ENCODE measurements at regions not wholly inside any gene's neighbourhood (a gene's known extent, or its start where the extent isn't known, plus 50 kb on each side); places are given as distances from the start of the nearest gene placed in this dataset.

DNA sequence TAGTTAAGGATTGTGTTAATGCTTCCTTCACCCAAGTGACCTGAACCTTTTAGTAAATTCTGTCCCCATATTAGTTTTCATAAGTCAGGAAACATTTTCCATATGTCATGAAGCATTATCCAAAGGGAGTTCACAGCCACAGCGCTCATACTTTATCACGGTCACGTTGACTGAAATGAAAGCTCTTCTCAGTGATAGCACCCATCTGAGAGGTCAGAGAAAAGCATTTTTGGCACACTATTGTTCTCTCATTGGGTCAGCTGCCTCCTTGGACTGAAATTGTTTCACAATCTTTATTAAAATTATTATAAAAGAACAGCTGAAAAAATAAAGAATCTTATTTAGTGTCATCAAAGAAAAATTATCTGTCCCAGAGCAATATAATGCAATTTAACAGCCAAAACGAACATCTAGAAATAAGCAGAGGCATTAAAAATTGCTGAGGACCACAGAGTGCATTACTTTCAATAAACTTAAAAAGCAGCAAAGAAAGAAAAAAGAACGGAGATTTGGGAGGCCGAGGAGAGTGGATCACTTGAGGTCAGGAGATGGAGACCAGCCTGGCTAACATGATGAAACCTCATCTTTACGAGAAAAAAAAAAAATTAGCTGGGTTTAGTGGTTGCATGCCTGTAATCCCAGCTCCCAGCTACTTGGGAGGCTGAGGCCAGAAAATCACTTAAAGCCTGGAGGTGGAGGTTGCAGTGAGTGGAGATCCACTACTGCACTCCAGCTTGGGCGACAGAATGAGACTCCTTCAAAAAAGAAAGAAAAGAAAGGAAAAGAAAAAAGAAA lies 680.8 kb upstream of the FAM241A start:
- ATAC-seq (no peak), FAIRE-seq (no peak), DNase-seq (no peak)
- Histone ChIP-seq H3K36me3 (no peaks in the 10 kb centered on the region), H3K4me3 (no peak overlapping the region), H3K9me3 (no peaks in the 10 kb centered on the region), H3K27me3 (no peaks in the 10 kb centered on the region), H3K4me1 (no peaks in the 10 kb centered on the region), H3K27ac (no peak overlapping the region)
- 49 to 61% methylated on average over 8 of the region's 8 CpGs for WGBS, 2 donors
- TF ChIP-seq, protein P1, sequence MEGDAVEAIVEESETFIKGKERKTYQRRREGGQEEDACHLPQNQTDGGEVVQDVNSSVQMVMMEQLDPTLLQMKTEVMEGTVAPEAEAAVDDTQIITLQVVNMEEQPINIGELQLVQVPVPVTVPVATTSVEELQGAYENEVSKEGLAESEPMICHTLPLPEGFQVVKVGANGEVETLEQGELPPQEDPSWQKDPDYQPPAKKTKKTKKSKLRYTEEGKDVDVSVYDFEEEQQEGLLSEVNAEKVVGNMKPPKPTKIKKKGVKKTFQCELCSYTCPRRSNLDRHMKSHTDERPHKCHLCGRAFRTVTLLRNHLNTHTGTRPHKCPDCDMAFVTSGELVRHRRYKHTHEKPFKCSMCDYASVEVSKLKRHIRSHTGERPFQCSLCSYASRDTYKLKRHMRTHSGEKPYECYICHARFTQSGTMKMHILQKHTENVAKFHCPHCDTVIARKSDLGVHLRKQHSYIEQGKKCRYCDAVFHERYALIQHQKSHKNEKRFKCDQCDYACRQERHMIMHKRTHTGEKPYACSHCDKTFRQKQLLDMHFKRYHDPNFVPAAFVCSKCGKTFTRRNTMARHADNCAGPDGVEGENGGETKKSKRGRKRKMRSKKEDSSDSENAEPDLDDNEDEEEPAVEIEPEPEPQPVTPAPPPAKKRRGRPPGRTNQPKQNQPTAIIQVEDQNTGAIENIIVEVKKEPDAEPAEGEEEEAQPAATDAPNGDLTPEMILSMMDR (IDR thresholded peaks at IDR 0.05) = no peak
- intact Hi-C loops (cut with DNase I) = no loop called here

DNA sequence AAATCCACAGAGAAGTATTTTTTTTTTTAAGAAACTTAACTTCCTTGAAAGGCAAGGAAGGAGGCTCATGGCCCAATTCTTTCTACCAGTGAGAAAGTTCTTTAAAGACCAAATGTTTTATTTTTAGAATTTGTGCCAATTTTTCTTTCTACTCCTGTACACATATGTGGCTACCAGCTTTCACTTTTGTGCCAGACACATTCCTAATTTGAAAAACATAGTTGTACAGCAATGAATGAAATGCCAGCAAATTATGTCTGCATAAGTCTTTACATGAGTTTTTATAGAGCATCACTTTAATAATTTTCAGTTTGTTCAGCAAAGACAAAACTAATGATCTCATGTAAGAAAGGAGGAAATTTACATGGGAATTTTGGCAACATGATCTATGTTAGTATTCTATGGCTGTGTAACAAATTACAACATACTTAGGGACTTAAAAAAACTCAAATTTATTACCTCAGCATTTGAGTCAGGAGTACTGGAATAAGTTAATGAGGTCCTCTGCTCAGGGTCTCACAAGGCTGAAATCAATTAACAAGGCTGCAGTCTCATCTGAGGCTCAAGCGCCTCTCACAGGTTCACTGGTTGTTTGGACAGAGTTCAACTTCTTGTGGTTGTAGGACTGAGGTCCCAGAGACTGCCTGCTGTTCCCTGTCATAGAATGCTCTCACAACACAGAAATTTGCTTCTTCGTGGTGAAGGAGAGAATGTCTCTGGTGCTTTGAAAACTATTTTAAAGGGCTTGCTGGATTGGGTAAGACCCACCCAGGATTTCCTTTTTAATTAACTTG lies 678.2 kb upstream of the FAM241A start:
- ATAC-seq = no peak
- FAIRE-seq = no peak
- TF ChIP-seq, protein P1 (IDR thresholded peaks at IDR 0.05) = no peak

DNA sequence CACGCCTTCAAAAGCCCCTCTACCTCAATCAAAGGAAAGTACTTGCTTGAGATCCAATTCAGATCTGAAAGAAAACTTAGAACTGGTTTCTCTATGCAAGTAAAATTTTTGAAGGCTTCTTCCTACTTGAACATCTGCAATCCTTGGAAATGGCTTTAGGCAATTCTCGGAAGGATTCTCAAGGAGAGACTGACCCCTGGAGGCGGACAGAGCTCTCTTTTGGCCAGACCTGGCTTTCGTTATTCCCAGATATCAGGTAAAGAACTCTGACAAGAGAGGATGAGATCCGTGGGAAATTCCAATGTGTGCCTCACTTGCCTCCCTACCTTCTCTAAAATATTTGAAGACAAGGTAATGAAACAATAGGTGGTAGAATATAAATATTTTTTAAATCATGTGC lies 670.3 kb upstream of the FAM241A start:
- TF ChIP-seq, protein P1 (IDR thresholded peaks at IDR 0.05) = no peak
- intact Hi-C loops (cut with DNase I) = no loop called here
- Histone ChIP-seq H3K9me3 (no peaks in the 10 kb centered on the region), H3K27me3 (no peaks in the 10 kb centered on the region), H3K4me1 (no peaks in the 10 kb centered on the region), H3K36me3 (no peaks in the 10 kb centered on the region), H3K27ac (no peak overlapping the region), H3K4me3 (no peak overlapping the region)
- ATAC-seq = no peak
- WGBS, 2 donors = 12 to 16% methylated on average over 5 of the region's 5 CpGs
- no peak for FAIRE-seq
- DNase-seq = peak in 1 of 6 donors; percentile 7

More for the DNA sequence above, 678.2 kb upstream of the FAM241A start:
- H3K36me3 ChIP-seq = no peaks in the 10 kb centered on the region
- no peak overlapping the region for H3K4me3 ChIP-seq
- no peaks in the 10 kb centered on the region for H3K27me3 ChIP-seq
- no peaks in the 10 kb centered on the region for H3K9me3 ChIP-seq
- H3K27ac ChIP-seq = no peak overlapping the region
- WGBS, 2 donors = 52 to 68% methylated on average over 2 of the region's 2 CpGs
- no peaks in the 10 kb centered on the region for H3K4me1 ChIP-seq
- DNase-seq = no peak
- intact Hi-C loops (cut with DNase I) = no loop called here

DNA sequence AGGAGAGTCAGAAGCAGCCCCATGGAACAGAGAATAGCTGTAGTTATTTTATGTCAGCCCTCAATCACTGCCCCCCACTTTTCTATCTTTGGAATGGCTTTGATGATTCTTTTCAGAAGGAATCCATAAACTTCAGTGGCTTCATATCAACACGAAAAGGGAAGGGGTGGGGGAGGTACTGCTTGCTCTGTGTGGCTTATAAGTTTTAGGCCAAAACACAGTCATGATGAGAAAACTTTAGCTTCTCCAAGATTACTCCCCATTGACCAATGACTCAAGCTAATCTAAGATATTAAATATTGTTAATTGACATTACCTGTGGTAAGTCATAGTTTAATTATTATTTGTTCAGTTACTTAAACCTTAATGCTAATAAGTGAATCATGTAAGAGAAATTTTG lies 669.6 kb upstream of the FAM241A start:
- H3K27ac ChIP-seq = no peak overlapping the region
- H3K4me3 ChIP-seq = no peak overlapping the region
- no peaks in the 10 kb centered on the region for H3K9me3 ChIP-seq
- no peaks in the 10 kb centered on the region for H3K36me3 ChIP-seq
- H3K4me1 ChIP-seq = no peaks in the 10 kb centered on the region
- no peaks in the 10 kb centered on the region for H3K27me3 ChIP-seq
- TF ChIP-seq, protein P1 (IDR thresholded peaks at IDR 0.05) = no peak
- no peak for ATAC-seq
- FAIRE-seq = no peak
- intact Hi-C loops (cut with DNase I) = no loop called here
- no peak for DNase-seq
- WGBS, 2 donors = 22 to 24% methylated on average over 1 of the region's 1 CpG

DNA sequence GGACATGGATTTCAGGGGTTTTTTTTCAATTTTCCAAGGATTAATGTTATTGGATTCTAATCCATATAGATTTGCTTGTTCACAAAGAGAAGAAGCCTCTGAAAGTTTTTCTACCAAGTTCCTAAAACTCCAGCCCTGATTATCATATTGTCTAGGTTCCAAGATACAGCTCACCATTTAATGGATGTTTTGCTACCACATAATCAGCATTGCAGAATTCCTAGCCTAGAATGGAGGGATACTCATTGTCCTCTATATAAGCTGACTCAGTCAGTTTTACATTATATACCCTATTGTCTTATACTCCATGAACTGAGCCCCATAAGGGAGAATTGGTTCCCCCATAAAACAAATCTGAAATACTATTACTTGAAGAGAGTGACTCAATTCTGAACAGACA lies 664.7 kb upstream of the FAM241A start:
- no peak for FAIRE-seq
- no peak for DNase-seq
- intact Hi-C loops (cut with DNase I) = no loop called here
- H3K27ac ChIP-seq = no peak overlapping the region
- H3K4me3 ChIP-seq = no peak overlapping the region
- H3K36me3 ChIP-seq = no peaks in the 10 kb centered on the region
- TF ChIP-seq, protein P1 (IDR thresholded peaks at IDR 0.05) = no peak
- H3K9me3 ChIP-seq = no peaks in the 10 kb centered on the region
- H3K27me3 ChIP-seq = no peaks in the 10 kb centered on the region
- ATAC-seq = no peak
- H3K4me1 ChIP-seq = no peaks in the 10 kb centered on the region
